ENCODE measurements at regions not wholly inside any gene's neighbourhood (a gene's known extent, or its start where the extent isn't known, plus 50 kb on each side); places are given as distances from the start of the nearest gene placed in this dataset.

DNA sequence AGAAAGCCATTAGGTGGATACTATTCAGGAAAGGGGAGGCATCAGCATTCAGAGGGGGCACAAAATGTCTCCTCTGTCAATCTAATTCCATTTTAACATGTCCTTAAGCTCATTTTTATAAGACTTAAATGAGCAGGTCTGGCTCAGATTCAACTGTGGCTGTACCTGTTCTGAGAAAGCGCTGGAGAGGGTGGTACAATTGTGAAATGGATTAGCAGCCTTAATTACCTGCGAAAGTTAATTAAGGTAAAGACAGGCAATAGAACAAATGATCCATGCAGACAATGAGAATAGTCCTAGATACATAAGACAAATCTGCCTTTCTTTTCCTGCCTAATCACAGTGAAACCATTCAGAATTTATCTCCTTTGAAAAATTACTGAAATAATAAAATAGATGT, 96.2 kb downstream of the TAF11L14 start:
- DNase-seq (ENCODE audit: low read depth): no peak
- TF ChIP-seq, protein P1, sequence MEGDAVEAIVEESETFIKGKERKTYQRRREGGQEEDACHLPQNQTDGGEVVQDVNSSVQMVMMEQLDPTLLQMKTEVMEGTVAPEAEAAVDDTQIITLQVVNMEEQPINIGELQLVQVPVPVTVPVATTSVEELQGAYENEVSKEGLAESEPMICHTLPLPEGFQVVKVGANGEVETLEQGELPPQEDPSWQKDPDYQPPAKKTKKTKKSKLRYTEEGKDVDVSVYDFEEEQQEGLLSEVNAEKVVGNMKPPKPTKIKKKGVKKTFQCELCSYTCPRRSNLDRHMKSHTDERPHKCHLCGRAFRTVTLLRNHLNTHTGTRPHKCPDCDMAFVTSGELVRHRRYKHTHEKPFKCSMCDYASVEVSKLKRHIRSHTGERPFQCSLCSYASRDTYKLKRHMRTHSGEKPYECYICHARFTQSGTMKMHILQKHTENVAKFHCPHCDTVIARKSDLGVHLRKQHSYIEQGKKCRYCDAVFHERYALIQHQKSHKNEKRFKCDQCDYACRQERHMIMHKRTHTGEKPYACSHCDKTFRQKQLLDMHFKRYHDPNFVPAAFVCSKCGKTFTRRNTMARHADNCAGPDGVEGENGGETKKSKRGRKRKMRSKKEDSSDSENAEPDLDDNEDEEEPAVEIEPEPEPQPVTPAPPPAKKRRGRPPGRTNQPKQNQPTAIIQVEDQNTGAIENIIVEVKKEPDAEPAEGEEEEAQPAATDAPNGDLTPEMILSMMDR (conservative IDR thresholded peaks at IDR 0.05; ENCODE audit: control insufficient read depth, insufficient read depth, low read depth, low read length): no peak
- H3K4me3 ChIP-seq (ENCODE audit: control insufficient read depth, low read depth, low read length): no peak overlapping the region

DNA sequence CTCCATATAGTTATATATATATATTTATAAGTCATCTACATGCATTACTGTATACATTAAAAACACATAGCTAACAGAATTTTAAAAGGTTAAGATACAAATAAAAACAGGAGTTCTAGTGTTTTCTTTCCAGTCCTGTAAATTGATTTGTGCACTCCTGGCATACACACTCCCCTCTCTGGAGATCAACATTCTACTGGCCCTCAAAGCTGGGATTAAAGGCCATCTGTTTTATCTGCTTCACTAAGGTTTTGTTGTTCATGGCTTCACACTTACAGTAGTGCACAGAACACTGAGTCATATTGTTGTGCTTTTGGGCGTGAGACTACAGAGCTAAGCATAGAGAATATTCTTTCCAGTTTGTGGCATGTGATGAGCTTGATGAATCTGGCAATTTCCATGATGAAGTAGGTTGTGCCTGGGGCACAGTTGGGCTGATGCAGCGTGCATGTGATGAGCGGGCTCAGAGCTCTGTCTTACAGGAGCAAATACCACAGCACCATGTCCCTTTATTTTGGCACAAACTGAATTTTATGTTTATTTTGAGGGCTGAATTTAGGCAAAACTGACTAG, 98.2 kb downstream of the TAF11L14 start:
- TF ChIP-seq, protein P1 (conservative IDR thresholded peaks at IDR 0.05; ENCODE audit: control insufficient read depth, insufficient read depth, low read depth, low read length): no peak
- no peak overlapping the region for H3K4me3 ChIP-seq (ENCODE audit: control insufficient read depth, low read depth, low read length)
- DNase-seq (ENCODE audit: low read depth): no peak

DNA sequence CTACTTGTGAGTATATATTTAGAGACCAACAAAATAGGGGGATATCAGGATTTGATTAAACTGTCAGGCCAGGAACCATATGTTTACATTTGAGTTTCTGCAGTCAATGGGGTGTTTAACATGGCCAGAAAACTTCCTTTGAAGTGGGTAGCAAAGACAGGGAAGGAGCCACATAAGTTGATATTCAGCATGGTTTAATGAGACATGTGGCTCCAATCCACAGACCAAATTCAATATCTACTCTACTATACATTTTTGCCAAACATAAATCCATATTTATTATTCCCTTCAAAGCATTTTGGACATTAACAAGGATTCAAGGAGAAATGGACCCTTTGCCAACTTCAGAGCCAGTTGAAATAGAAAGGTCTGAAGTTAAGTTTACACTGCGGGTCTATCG, 99.8 kb downstream of the TAF11L14 start:
- DNase-seq (ENCODE audit: low read depth): no peak
- TF ChIP-seq, protein P1 (conservative IDR thresholded peaks at IDR 0.05; ENCODE audit: control insufficient read depth, insufficient read depth, low read depth, low read length): no peak
- no peak overlapping the region for H3K4me3 ChIP-seq (ENCODE audit: control insufficient read depth, low read depth, low read length)

DNA sequence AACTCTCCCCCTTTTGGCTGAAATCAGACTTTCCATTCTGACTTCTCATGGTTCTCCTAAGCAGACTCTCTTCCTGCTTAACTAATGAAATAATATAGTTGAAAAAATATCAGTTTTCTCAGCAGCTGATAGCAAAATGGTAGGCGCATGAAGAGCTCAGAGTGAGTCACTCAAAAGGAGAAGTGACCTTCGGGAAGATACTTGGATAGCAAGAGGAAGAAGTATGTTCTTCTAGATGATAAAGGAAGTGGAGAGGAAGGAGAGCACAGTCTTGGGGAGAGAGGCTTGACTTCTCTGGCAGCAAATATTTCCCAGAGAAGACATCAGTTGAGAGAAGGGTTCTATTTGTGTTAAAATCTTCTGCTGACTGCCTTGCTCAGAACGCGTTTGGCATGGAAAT, 101.5 kb downstream of the TAF11L14 start:
- TF ChIP-seq, protein P1 (conservative IDR thresholded peaks at IDR 0.05; ENCODE audit: control insufficient read depth, insufficient read depth, low read depth, low read length): no peak
- H3K4me3 ChIP-seq (ENCODE audit: control insufficient read depth, low read depth, low read length): no peak overlapping the region
- no peak for DNase-seq (ENCODE audit: low read depth)

DNA sequence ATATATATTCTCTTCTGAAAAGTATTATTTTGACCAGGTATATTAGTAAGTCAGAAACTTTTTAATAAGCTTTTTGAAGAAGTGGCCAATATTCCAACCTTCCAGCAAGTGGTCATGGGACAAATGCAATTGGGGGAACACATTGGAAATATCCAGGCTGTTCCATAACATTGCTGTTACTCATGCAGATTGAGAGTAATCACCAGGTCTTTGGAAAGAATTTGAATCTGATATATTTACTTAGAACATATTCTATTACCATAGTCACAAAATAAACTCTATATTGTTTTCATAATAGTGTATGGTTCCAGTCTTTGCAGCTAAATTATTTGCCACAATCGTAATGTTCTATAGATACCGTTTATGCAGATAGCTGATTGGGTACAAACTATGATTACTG, 102.8 kb downstream of the TAF11L14 start:
- TF ChIP-seq, protein P1 (conservative IDR thresholded peaks at IDR 0.05; ENCODE audit: control insufficient read depth, insufficient read depth, low read depth, low read length): no peak
- no peak for DNase-seq (ENCODE audit: low read depth)
- no peak overlapping the region for H3K4me3 ChIP-seq (ENCODE audit: control insufficient read depth, low read depth, low read length)

DNA sequence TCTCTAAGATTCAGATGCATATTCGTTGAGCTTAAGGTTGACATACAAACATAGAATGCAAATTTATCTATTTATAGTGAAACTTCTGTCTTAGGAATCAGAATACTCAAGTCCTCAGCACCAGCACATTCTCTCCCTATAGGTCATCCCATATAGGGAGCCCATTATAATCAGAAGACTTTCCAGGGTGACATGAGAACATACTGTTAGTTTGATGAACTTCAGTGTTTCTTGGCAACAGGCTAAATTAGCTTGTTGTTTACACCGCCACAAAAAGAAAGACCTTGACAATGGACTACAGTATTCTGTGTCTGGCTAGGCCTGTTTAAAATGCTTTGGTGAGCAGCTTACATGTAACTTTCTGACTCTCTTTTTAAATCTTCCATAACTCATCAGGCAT, 104.2 kb downstream of the TAF11L14 start:
- H3K4me3 ChIP-seq (ENCODE audit: control insufficient read depth, low read depth, low read length): no peak overlapping the region
- TF ChIP-seq, protein P1 (conservative IDR thresholded peaks at IDR 0.05; ENCODE audit: control insufficient read depth, insufficient read depth, low read depth, low read length): no peak
- no peak for DNase-seq (ENCODE audit: low read depth)
